Heart left ventricle (tissue), 13 donors: ENCODE measurements at regions not wholly inside any gene's neighbourhood (a gene's known extent, or its start where the extent isn't known, plus 50 kb on each side); places are given as distances from the start of the nearest gene placed in this dataset.

Source experiments
- POLR2A ChIP-seq, 2 donors: fragments of 450-650 bp; IDR thresholded peaks; one replicate each; pipeline ENCODE4 v1.6.1; 2017; ENCODE audit warnings: antibody characterized with exemption in 2 of 2, mild to moderate bottlenecking in 2 of 2, moderate library complexity in 2 of 2
- TF ChIP-seq, protein P1 (sequence below), 12 donors: fragments of 200-600 bp; sonication (generic) in 4 of 12; IDR thresholded peaks; one replicate each; pipeline versions ENCODE4 v1.5.0 to v1.8.0; 2018 to 2022; ENCODE audit warnings: antibody characterized with exemption in 12 of 12, mild to moderate bottlenecking in 5 of 12
- donor health status: ischemic (EF 13 %, LVEDD 7.1; RV severe dilation, severe dysfunction).
- donor health status: DM: no; HTN: yes; CAD: no.
- donor health status: DM: no; HTN: no; CAD: no.
- donor health status: ischemic (EF 25% LVEDD 6.9; RV normal size, moderate dysfunction).
- donor health status: ischemic (EF 25% LVEDD 5.7; RV mildly dilated, moderate dysfunction).
- donor health status: ischemic (EF 35%, LVEDD 5.7; RV mildly dilated, moderate dysfunction).
- donor health status: nonischemic (EF 11% LVEDD 7.7; RV severe dilation, severe dysfunction).
- donor health status: DM: yes; HTN: yes; CAD: no.
- donor health status: PGD.
- donor health status: ischemic (EF 29% LVEDD 5.4; RV normal size, mild dysfunction).
- donor health status: nonischemic (EF 23%, LVEDD 6.1; RV moderate dilation, normal function).

DNA sequence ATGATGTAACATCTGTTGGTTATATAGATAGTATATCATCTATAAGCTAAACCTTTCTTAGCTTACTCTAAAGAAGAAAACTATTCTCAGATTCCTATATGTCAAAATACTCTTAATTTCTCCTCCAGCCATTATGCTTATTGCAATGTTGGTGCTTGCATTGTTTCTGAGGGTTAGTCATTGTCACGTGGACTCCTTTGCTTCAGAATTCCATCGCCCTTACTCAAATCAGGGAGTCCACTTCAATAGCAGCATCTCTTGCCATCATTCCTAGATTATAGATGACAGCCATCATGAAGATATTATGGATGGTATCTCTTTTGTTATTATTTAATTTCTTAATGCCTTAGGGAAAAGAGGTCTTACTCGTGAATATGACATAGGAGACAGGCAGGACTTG, 776.1 kb downstream of the TENT5A start:
- TF ChIP-seq, protein P1, sequence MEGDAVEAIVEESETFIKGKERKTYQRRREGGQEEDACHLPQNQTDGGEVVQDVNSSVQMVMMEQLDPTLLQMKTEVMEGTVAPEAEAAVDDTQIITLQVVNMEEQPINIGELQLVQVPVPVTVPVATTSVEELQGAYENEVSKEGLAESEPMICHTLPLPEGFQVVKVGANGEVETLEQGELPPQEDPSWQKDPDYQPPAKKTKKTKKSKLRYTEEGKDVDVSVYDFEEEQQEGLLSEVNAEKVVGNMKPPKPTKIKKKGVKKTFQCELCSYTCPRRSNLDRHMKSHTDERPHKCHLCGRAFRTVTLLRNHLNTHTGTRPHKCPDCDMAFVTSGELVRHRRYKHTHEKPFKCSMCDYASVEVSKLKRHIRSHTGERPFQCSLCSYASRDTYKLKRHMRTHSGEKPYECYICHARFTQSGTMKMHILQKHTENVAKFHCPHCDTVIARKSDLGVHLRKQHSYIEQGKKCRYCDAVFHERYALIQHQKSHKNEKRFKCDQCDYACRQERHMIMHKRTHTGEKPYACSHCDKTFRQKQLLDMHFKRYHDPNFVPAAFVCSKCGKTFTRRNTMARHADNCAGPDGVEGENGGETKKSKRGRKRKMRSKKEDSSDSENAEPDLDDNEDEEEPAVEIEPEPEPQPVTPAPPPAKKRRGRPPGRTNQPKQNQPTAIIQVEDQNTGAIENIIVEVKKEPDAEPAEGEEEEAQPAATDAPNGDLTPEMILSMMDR (IDR thresholded peaks at IDR 0.05), result no peak
- no peak for TF ChIP-seq POLR2A (IDR thresholded peaks at IDR 0.05)
